GM12878 (cell line): ENCODE measurements at regions not wholly inside any gene's neighbourhood (a gene's known extent, or its start where the extent isn't known, plus 50 kb on each side); places are given as distances from the start of the nearest gene placed in this dataset.

Experiments
- CREM ChIP-seq: IDR thresholded peaks from 2 replicates; pipeline ENCODE4 v1.6.1; 2014; ENCODE audit warnings: antibody characterized with exemption, low read depth
- ETV6 ChIP-seq, 2 experiments: fragments of 450-650 bp in 1 of 2; IDR thresholded peaks in 1 of 2; conservative IDR thresholded peaks in 1 of 2; 2 replicates each; pipeline ENCODE4 v1.6.1; 2014; ENCODE audit warnings: antibody characterized with exemption in 1 of 2, borderline replicate concordance in 1 of 2, low read depth in 1 of 2, mild to moderate bottlenecking in 1 of 2, moderate library complexity in 1 of 2
- MAX ChIP-seq: IDR thresholded peaks from 2 replicates; pipeline ENCODE4 v1.6.1; 2012; ENCODE audit warnings: low read depth, low read length, improper control_type of control experiment
- POLR2AphosphoS2 ChIP-seq: IDR thresholded peaks from 2 replicates; pipeline ENCODE4 v1.6.1; 2011; ENCODE audit warnings: low read depth, mild to moderate bottlenecking, low read length, improper control_type of control experiment, moderate library complexity
- SIN3A ChIP-seq: IDR thresholded peaks from 2 replicates; pipeline ENCODE4 v1.6.1; 2012; ENCODE audit warnings: low read depth, low read length, improper control_type of control experiment
- SMARCA5 ChIP-seq: fragments of 450-650 bp; IDR thresholded peaks from 2 replicates; pipeline ENCODE4 v1.6.1; 2017; ENCODE audit warnings: mild to moderate bottlenecking
- SP1 ChIP-seq: IDR thresholded peaks from one replicate; pipeline ENCODE4 v1.6.1; 2011; ENCODE audit warnings: low read depth, low read length
- TF ChIP-seq, protein P1 (sequence below): IDR thresholded peaks from 2 replicates; pipeline ENCODE4 v1.6.1; 2011; ENCODE audit warnings: borderline replicate concordance, low read depth, mild to moderate bottlenecking, moderate library complexity, low read length; ENCODE audit not compliant: insufficient read depth, poor library complexity, severe bottlenecking
- TF ChIP-seq, protein P2 (sequence below), 3 experiments: IDR thresholded peaks in 2 of 3; conservative IDR thresholded peaks in 1 of 3; 2 replicates each; pipeline ENCODE4 v1.5.1; 2011; ENCODE audit warnings: low read depth in 3 of 3, low read length in 3 of 3, mild to moderate bottlenecking in 3 of 3, control low read depth in 2 of 3, moderate library complexity in 2 of 3, inconsistent platforms in 1 of 3, mixed read lengths in 1 of 3; ENCODE audit not compliant: control insufficient read depth in 2 of 3, insufficient read depth in 1 of 3; ENCODE audit errors: extremely low read depth in 1 of 3

DNA sequence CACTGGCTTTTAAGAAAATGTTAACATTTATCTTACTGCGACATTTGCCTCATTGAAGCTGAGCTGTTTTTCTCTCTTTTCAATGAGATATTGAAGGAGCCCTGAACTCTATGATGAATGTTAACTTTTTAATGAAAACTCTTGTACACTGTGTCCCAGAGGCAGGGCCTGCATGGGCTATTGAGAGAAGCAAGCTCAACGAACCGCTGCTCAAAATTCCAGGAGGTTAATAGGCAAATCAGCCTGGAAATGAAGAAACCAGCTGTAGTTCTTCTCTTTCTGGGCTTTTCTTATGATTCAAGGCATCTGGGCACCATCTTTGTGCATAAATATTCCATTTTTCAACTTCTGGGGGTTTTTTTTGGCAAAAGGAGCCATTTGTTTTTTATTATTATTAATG lies 168.4 kb upstream of the NPVF start:
- TF ChIP-seq, protein P1, sequence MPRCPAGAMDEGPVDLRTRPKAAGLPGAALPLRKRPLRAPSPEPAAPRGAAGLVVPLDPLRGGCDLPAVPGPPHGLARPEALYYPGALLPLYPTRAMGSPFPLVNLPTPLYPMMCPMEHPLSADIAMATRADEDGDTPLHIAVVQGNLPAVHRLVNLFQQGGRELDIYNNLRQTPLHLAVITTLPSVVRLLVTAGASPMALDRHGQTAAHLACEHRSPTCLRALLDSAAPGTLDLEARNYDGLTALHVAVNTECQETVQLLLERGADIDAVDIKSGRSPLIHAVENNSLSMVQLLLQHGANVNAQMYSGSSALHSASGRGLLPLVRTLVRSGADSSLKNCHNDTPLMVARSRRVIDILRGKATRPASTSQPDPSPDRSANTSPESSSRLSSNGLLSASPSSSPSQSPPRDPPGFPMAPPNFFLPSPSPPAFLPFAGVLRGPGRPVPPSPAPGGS: no peak
- TF ChIP-seq, protein P2, sequence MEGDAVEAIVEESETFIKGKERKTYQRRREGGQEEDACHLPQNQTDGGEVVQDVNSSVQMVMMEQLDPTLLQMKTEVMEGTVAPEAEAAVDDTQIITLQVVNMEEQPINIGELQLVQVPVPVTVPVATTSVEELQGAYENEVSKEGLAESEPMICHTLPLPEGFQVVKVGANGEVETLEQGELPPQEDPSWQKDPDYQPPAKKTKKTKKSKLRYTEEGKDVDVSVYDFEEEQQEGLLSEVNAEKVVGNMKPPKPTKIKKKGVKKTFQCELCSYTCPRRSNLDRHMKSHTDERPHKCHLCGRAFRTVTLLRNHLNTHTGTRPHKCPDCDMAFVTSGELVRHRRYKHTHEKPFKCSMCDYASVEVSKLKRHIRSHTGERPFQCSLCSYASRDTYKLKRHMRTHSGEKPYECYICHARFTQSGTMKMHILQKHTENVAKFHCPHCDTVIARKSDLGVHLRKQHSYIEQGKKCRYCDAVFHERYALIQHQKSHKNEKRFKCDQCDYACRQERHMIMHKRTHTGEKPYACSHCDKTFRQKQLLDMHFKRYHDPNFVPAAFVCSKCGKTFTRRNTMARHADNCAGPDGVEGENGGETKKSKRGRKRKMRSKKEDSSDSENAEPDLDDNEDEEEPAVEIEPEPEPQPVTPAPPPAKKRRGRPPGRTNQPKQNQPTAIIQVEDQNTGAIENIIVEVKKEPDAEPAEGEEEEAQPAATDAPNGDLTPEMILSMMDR (IDR thresholded peaks at IDR 0.05 in 2 of 3, conservative IDR thresholded peaks at IDR 0.05 in 1 of 3; ENCODE audit: control insufficient read depth in 2 of 3, extremely low read depth in 1 of 3, insufficient read depth in 1 of 3, low read depth in 3 of 3, low read length in 3 of 3): no peak
- TF ChIP-seq SP1 (no peak), ETV6 (conservative IDR thresholded peaks at IDR 0.05 in 1 of 2, IDR thresholded peaks at IDR 0.05 in 1 of 2; ENCODE audit: borderline replicate concordance in 1 of 2, low read depth in 1 of 2) (no peak), MAX (no peak), SIN3A (no peak), SMARCA5 (no peak), CREM (no peak), POLR2AphosphoS2 (no peak)
